ENCODE measurements at regions not wholly inside any gene's neighbourhood (a gene's known extent, or its start where the extent isn't known, plus 50 kb on each side); places are given as distances from the start of the nearest gene placed in this dataset.

DNA sequence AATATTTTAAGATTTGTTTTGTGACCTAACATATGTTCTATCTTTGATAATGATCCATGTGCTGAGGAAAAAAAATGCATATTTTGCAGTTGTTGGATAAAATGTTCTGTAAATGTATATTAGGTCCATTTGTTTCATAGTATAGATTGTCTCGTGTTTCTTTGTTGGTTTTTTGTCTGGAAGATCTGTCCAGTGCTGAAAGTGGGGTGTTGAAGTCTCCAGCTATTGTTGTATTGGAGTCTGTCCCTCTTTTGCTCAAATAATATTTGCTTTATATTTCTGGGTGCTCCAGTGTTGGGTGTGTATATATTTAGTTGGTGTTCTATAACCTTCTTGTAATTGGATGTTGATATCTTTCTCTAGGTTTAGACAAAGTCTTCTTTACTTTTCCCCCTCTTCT is 53.2 kb upstream of the FRMPD3 start:
- no peak for TF ChIP-seq POLR2A (IDR thresholded peaks at IDR 0.05)
- TF ChIP-seq, protein P1, sequence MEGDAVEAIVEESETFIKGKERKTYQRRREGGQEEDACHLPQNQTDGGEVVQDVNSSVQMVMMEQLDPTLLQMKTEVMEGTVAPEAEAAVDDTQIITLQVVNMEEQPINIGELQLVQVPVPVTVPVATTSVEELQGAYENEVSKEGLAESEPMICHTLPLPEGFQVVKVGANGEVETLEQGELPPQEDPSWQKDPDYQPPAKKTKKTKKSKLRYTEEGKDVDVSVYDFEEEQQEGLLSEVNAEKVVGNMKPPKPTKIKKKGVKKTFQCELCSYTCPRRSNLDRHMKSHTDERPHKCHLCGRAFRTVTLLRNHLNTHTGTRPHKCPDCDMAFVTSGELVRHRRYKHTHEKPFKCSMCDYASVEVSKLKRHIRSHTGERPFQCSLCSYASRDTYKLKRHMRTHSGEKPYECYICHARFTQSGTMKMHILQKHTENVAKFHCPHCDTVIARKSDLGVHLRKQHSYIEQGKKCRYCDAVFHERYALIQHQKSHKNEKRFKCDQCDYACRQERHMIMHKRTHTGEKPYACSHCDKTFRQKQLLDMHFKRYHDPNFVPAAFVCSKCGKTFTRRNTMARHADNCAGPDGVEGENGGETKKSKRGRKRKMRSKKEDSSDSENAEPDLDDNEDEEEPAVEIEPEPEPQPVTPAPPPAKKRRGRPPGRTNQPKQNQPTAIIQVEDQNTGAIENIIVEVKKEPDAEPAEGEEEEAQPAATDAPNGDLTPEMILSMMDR (IDR thresholded peaks at IDR 0.05) = no peak
